Astrocyte (in vitro differentiated cells and primary cell): ENCODE measurements at regions not wholly inside any gene's neighbourhood (a gene's known extent, or its start where the extent isn't known, plus 50 kb on each side); places are given as distances from the start of the nearest gene placed in this dataset.

Source experiments
- DNase-seq: peaks from one replicate; pipeline ENCODE4 v3.0.0-alpha.2; 2010; ENCODE audit warnings: low read depth
- FAIRE-seq: peaks from 2 replicates; lab custom pipeline; 2011; peaks lifted over from hg19 to GRCh38; lab: Jason Lieb, UNC
- H2AFZ ChIP-seq: 2 replicates; pipeline ENCODE4 v1.6.0; 2012; ENCODE audit warnings: low read depth, low read length, inconsistent platforms
- H3K27ac ChIP-seq: 2 replicates; pipeline ENCODE4 v1.5.1; 2011; ENCODE audit warnings: low read depth, low read length, inconsistent platforms
- H3K27me3 ChIP-seq: 2 replicates; pipeline ENCODE4 v1.6.0; 2011; ENCODE audit warnings: low read length, inconsistent platforms; ENCODE audit not compliant: insufficient read depth
- H3K36me3 ChIP-seq: 2 replicates; pipeline ENCODE4 v1.5.1; 2011; ENCODE audit warnings: low read length, inconsistent platforms; ENCODE audit not compliant: insufficient read depth
- H3K4me1 ChIP-seq: 2 replicates; pipeline ENCODE4 v1.5.1; 2011; ENCODE audit warnings: low read length, inconsistent platforms; ENCODE audit not compliant: insufficient read depth
- H3K4me2 ChIP-seq: 2 replicates; pipeline ENCODE4 v1.6.0; 2012; ENCODE audit warnings: low read length, inconsistent platforms
- H3K4me3 ChIP-seq: 2 replicates; pipeline ENCODE4 v1.5.1; 2011; ENCODE audit warnings: low read depth, mild to moderate bottlenecking, low read length, inconsistent platforms; ENCODE audit not compliant: insufficient read depth
- H3K79me2 ChIP-seq: 2 replicates; pipeline ENCODE4 v1.6.0; 2012; ENCODE audit warnings: mild to moderate bottlenecking, low read length, inconsistent platforms; ENCODE audit not compliant: insufficient read depth
- H3K9ac ChIP-seq: 2 replicates; pipeline ENCODE4 v1.6.0; 2012; ENCODE audit warnings: mild to moderate bottlenecking, low read length, inconsistent platforms
- H3K9me3 ChIP-seq: 2 replicates; pipeline ENCODE4 v1.5.1; 2012; ENCODE audit warnings: low read depth, mild to moderate bottlenecking, low read length, inconsistent platforms; ENCODE audit not compliant: insufficient read depth
- H4K20me1 ChIP-seq: 2 replicates; pipeline ENCODE4 v1.6.0; 2012; ENCODE audit warnings: low read length, inconsistent platforms; ENCODE audit not compliant: insufficient read depth
- H3K27ac Mint-ChIP-seq: one replicate; pipeline ENCODE4 v1.8.0; 2021; ENCODE audit warnings: mild to moderate bottlenecking, mixed read lengths; ENCODE audit not compliant: unreplicated experiment
- H3K27me3 Mint-ChIP-seq: one replicate; pipeline ENCODE4 v1.8.0; 2021; ENCODE audit warnings: low read depth, mixed read lengths; ENCODE audit not compliant: unreplicated experiment
- H3K36me3 Mint-ChIP-seq: one replicate; pipeline ENCODE4 v1.8.0; 2021; ENCODE audit warnings: low read depth, mixed read lengths; ENCODE audit not compliant: unreplicated experiment
- H3K4me1 Mint-ChIP-seq: one replicate; pipeline ENCODE4 v1.8.0; 2021; ENCODE audit warnings: low read depth, mixed read lengths; ENCODE audit not compliant: unreplicated experiment
- H3K4me3 Mint-ChIP-seq: one replicate; pipeline ENCODE4 v1.8.0; 2021; ENCODE audit warnings: mild to moderate bottlenecking, moderate library complexity, mixed read lengths; ENCODE audit not compliant: unreplicated experiment
- H3K9me3 Mint-ChIP-seq: one replicate; pipeline ENCODE4 v1.8.0; 2021; ENCODE audit warnings: mild to moderate bottlenecking, mixed read lengths; ENCODE audit not compliant: unreplicated experiment
- EZH2 ChIP-seq: IDR thresholded peaks from 2 replicates; pipeline ENCODE4 v1.6.1; 2012; ENCODE audit warnings: mild to moderate bottlenecking, low read length, inconsistent platforms; ENCODE audit not compliant: insufficient read depth
- TF ChIP-seq, protein P1 (sequence below): IDR thresholded peaks from 2 replicates; pipeline ENCODE4 v1.5.1; 2011; ENCODE audit warnings: low read depth, mild to moderate bottlenecking, inconsistent platforms, low read length, moderate library complexity; ENCODE audit not compliant: insufficient read depth

DNA sequence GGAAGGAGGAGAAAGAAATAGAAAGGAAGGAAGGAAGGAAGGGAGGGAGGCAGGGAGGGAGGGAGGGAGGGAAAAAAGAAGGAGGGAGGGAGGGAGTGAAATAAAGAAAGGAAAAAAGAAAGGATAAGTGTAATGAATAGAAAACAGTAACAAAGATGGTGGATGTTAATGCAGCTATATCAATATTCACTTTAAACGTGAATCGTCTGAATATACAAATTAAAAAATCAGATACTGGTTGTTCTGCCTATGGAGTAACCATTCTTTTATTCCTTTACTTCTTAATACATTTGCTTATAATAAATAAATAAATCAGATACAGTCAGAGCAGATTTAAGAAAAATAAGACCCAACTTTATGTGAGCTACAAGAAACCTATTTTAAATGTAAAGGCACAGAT, 1520.4 kb downstream of the TBC1D22A start:
- no peaks in the 10 kb centered on the region for H4K20me1 ChIP-seq
- DNase-seq, result no peak
- no peak for FAIRE-seq
- Mint-ChIP-seq H3K4me3 (no peak overlapping the region), H3K36me3 (no peaks in the 10 kb centered on the region), H3K27ac (no peak overlapping the region), H3K4me1 (no peaks in the 10 kb centered on the region), H3K9me3 (peaks cover 5% of the 10 kb centered on the region), H3K27me3 (peaks cover 15% of the 10 kb centered on the region)
- H3K4me2 ChIP-seq, result no peak overlapping the region
- peaks cover under 1% of the 10 kb centered on the region for H3K9me3 ChIP-seq
- H3K4me1 ChIP-seq, result no peaks in the 10 kb centered on the region
- H3K4me3 ChIP-seq, result no peak overlapping the region
- H2AFZ ChIP-seq, result no peak overlapping the region
- no peaks in the 10 kb centered on the region for H3K79me2 ChIP-seq
- no peak overlapping the region for H3K27ac ChIP-seq
- no peak overlapping the region for H3K9ac ChIP-seq
- no peaks in the 10 kb centered on the region for H3K27me3 ChIP-seq
- no peak for TF ChIP-seq EZH2
- TF ChIP-seq, protein P1, sequence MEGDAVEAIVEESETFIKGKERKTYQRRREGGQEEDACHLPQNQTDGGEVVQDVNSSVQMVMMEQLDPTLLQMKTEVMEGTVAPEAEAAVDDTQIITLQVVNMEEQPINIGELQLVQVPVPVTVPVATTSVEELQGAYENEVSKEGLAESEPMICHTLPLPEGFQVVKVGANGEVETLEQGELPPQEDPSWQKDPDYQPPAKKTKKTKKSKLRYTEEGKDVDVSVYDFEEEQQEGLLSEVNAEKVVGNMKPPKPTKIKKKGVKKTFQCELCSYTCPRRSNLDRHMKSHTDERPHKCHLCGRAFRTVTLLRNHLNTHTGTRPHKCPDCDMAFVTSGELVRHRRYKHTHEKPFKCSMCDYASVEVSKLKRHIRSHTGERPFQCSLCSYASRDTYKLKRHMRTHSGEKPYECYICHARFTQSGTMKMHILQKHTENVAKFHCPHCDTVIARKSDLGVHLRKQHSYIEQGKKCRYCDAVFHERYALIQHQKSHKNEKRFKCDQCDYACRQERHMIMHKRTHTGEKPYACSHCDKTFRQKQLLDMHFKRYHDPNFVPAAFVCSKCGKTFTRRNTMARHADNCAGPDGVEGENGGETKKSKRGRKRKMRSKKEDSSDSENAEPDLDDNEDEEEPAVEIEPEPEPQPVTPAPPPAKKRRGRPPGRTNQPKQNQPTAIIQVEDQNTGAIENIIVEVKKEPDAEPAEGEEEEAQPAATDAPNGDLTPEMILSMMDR, result no peak
- H3K36me3 ChIP-seq, result no peaks in the 10 kb centered on the region

DNA sequence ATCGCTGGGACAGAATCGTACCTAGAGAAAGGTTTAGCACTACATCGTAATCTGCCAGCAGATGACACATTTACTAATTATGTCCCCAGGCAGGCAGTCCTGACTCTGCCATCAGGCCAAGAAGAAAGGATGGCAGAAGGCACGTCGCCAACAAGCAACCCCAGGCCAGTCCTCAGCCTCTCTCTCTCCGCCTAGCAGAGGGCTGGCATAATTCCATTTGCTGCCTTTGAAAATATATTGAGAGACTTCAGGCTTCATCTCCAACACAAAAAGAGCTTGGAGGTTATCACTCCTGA, 1517.0 kb downstream of the TBC1D22A start:
- peaks cover 13% of the 10 kb centered on the region for H3K27me3 Mint-ChIP-seq
- no peaks in the 10 kb centered on the region for H4K20me1 ChIP-seq
- TF ChIP-seq, protein P1, result no peak
- TF ChIP-seq EZH2, result no peak
- H3K27me3 ChIP-seq, result no peaks in the 10 kb centered on the region
- no peak overlapping the region for H2AFZ ChIP-seq
- FAIRE-seq (no peak), DNase-seq (no peak)
- H3K9me3 ChIP-seq, result no peaks in the 10 kb centered on the region
- H3K79me2 ChIP-seq, result no peaks in the 10 kb centered on the region
- no peaks in the 10 kb centered on the region for H3K4me1 ChIP-seq
- H3K4me2 ChIP-seq, result no peak overlapping the region
- H3K9me3 Mint-ChIP-seq, result peaks cover 5% of the 10 kb centered on the region
- no peaks in the 10 kb centered on the region for H3K4me1 Mint-ChIP-seq
- no peak overlapping the region for H3K27ac ChIP-seq
- H3K9ac ChIP-seq, result no peak overlapping the region
- H3K36me3 Mint-ChIP-seq, result peaks cover 1% of the 10 kb centered on the region
- H3K4me3 ChIP-seq, result no peak overlapping the region
- H3K4me3 Mint-ChIP-seq, result no peak overlapping the region
- H3K27ac Mint-ChIP-seq, result no peak overlapping the region
- no peaks in the 10 kb centered on the region for H3K36me3 ChIP-seq

DNA sequence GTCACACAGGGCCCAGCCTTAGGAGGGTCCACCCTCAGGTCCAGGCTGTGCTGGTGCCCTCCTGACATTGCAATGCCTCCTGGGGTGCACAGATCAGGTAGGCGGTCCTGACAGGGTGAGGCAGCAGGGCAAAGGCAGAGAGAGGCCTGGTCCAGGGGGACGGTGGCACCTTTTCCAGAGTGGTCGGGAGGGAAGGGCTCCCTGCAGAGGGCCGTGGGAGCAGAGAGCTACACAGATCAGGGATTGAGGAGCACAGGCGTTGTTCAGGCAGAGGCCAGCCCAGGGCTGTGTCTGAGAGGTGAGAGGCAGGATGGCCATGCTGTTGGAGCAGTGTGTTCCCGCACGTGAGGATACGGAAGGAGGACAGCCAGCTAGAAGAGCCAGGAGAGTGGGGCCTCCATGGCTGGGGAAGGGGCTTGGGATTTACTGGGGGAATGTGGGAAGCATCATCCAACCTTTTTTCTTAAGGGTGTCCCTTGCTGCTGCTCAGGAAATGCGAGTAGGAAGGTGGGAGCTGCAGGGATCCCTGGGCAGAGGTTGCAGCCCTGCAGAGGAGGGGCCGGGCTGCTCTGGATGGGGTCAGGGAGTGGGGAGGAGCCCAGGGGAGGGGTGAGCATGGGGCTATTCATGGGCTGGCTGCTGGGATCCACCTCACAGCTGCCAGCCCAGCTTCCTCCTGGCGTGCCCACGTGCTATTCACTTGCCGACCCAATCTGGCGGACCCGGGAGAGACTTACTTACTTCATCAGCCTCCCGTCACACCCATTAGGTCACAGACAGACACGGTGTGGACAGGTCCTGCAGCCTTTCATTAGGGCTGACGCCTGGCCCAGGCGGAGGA, 1516.4 kb downstream of the TBC1D22A start:
- no peak for TF ChIP-seq EZH2
- TF ChIP-seq, protein P1, result no peak
- H3K27me3 Mint-ChIP-seq, result peaks cover 15% of the 10 kb centered on the region
- peaks cover 5% of the 10 kb centered on the region for H3K9me3 Mint-ChIP-seq
- H3K4me3 Mint-ChIP-seq, result no peak overlapping the region
- H3K36me3 Mint-ChIP-seq, result peaks cover 2% of the 10 kb centered on the region
- DNase-seq, result no peak
- Histone ChIP-seq H3K79me2 (no peaks in the 10 kb centered on the region), H4K20me1 (no peaks in the 10 kb centered on the region), H3K27me3 (no peaks in the 10 kb centered on the region), H3K4me2 (no peak overlapping the region), H3K27ac (no peak overlapping the region), H3K36me3 (no peaks in the 10 kb centered on the region), H3K9ac (no peak overlapping the region), H3K4me1 (no peaks in the 10 kb centered on the region), H3K4me3 (no peak overlapping the region), H2AFZ (no peak overlapping the region), H3K9me3 (peaks cover 2% of the 10 kb centered on the region)
- FAIRE-seq, result no peak
- H3K4me1 Mint-ChIP-seq, result no peaks in the 10 kb centered on the region
- H3K27ac Mint-ChIP-seq, result no peak overlapping the region
